Liver (tissue), 8 donors: ENCODE measurements at regions not wholly inside any gene's neighbourhood (a gene's known extent, or its start where the extent isn't known, plus 50 kb on each side); places are given as distances from the start of the nearest gene placed in this dataset.

Source experiments
- DNase-seq: peaks from one replicate; pipeline ENCODE4 v3.0.0-alpha.2; 2017; ENCODE audit warnings: low spot score
- H3K27ac ChIP-seq, 2 donors: one replicate each; pipeline ENCODE4 v1.7.0; 2013; ENCODE audit warnings: inconsistent platforms in 2 of 2, low read length in 2 of 2, control low read depth in 1 of 2, low read depth in 1 of 2, mild to moderate bottlenecking in 1 of 2
- H3K27me3 ChIP-seq, 4 donors: one replicate each; pipeline versions ENCODE4 v1.6.1 to v1.7.0; 2013; ENCODE audit warnings: low read length in 3 of 4, inconsistent platforms in 1 of 4, mild to moderate bottlenecking in 1 of 4, moderate library complexity in 1 of 4; ENCODE audit not compliant: control insufficient read depth in 4 of 4, insufficient read depth in 4 of 4
- H3K36me3 ChIP-seq, 4 donors: one replicate each; pipeline versions ENCODE4 v1.6.1 to v1.7.0; 2013; ENCODE audit warnings: low read length in 3 of 4, mild to moderate bottlenecking in 3 of 4, low read depth in 1 of 4, moderate library complexity in 1 of 4; ENCODE audit not compliant: control insufficient read depth in 4 of 4, insufficient read depth in 3 of 4
- H3K4me1 ChIP-seq, 4 donors: one replicate each; pipeline versions ENCODE4 v1.6.1 to v1.7.0; 2013; ENCODE audit warnings: low read length in 3 of 4, mild to moderate bottlenecking in 3 of 4, moderate library complexity in 1 of 4; ENCODE audit not compliant: control insufficient read depth in 4 of 4, insufficient read depth in 4 of 4
- H3K4me3 ChIP-seq, 3 donors: one replicate each; pipeline versions ENCODE4 v1.6.1 to v1.7.0; 2013; ENCODE audit warnings: low read length in 3 of 3, control low read depth in 1 of 3, low read depth in 1 of 3, mild to moderate bottlenecking in 1 of 3
- H3K9ac ChIP-seq, 2 donors: one replicate each; pipeline ENCODE4 v1.7.0; 2013; ENCODE audit warnings: low read length in 2 of 2, mild to moderate bottlenecking in 2 of 2, moderate library complexity in 2 of 2, control low read depth in 1 of 2, low read depth in 1 of 2
- H3K9me3 ChIP-seq, 4 donors: one replicate each; pipeline versions ENCODE4 v1.6.1 to v1.7.0; 2013; ENCODE audit warnings: low read length in 3 of 4; ENCODE audit not compliant: control insufficient read depth in 4 of 4
- ATF3 ChIP-seq: IDR thresholded peaks from 2 replicates; pipeline ENCODE4 v1.6.1; 2016; ENCODE audit warnings: antibody characterized with exemption
- EGR1 ChIP-seq, 2 donors: IDR thresholded peaks; 2 replicates each; pipeline ENCODE4 v1.6.1; 2016 to 2018; ENCODE audit warnings: antibody characterized with exemption in 2 of 2, low read depth in 2 of 2
- FOXA1 ChIP-seq: IDR thresholded peaks from 2 replicates; pipeline ENCODE4 v1.6.1; 2016; ENCODE audit warnings: antibody characterized with exemption
- FOXA2 ChIP-seq: IDR thresholded peaks from 2 replicates; pipeline ENCODE4 v1.6.1; 2016; ENCODE audit warnings: antibody characterized with exemption
- GABPA ChIP-seq, 2 donors: IDR thresholded peaks in 1 of 2; conservative IDR thresholded peaks in 1 of 2; 2 replicates each; pipeline ENCODE4 v1.6.1; 2016; ENCODE audit warnings: antibody characterized with exemption in 2 of 2, mild to moderate bottlenecking in 1 of 2, moderate library complexity in 1 of 2
- HNF4A ChIP-seq, 2 donors: conservative IDR thresholded peaks; 2 replicates each; pipeline ENCODE4 v1.6.1; 2016; ENCODE audit warnings: antibody characterized with exemption in 2 of 2, mild to moderate bottlenecking in 2 of 2
- HNF4G ChIP-seq: IDR thresholded peaks from 2 replicates; pipeline ENCODE4 v1.6.1; 2016; ENCODE audit warnings: antibody characterized with exemption
- JUND ChIP-seq, 2 donors: IDR thresholded peaks; 2 replicates each; pipeline ENCODE4 v1.6.1; 2016; ENCODE audit warnings: antibody characterized with exemption in 2 of 2
- MAX ChIP-seq: IDR thresholded peaks from 2 replicates; pipeline ENCODE4 v1.6.1; 2016; ENCODE audit warnings: antibody characterized with exemption
- NR2F2 ChIP-seq: IDR thresholded peaks from 2 replicates; pipeline ENCODE4 v1.6.1; 2016; ENCODE audit warnings: antibody characterized with exemption
- RAD21 ChIP-seq, 2 donors: IDR thresholded peaks; 2 replicates each; pipeline ENCODE4 v1.6.1; 2016; ENCODE audit warnings: antibody characterized with exemption in 2 of 2, mild to moderate bottlenecking in 2 of 2
- RXRA ChIP-seq, 2 donors: IDR thresholded peaks; 2 replicates each; pipeline ENCODE4 v1.6.1; 2017 to 2018; ENCODE audit warnings: antibody characterized with exemption in 2 of 2, mild to moderate bottlenecking in 1 of 2
- SP1 ChIP-seq: IDR thresholded peaks from 2 replicates; pipeline ENCODE4 v1.6.1; 2018; ENCODE audit warnings: antibody characterized with exemption, mild to moderate bottlenecking
- TAF1 ChIP-seq: conservative IDR thresholded peaks from 2 replicates; pipeline ENCODE4 v1.6.1; 2016; ENCODE audit warnings: antibody characterized with exemption, mild to moderate bottlenecking
- YY1 ChIP-seq: IDR thresholded peaks from 2 replicates; pipeline ENCODE4 v1.6.1; 2016; ENCODE audit warnings: antibody characterized with exemption, mild to moderate bottlenecking
- WGBS: extraction: QIAGEN DNeasy Blood & Tissue Kit; methylation state at CpG from one replicate; pipeline ENCODE4 v1.1.7; 2013; 5-methylcytosine and 5-hydroxymethylcytosine counted together
- TF ChIP-seq, protein P1 (sequence below): IDR thresholded peaks from 2 replicates; pipeline ENCODE4 v1.6.1; 2016; ENCODE audit warnings: antibody characterized with exemption
- TF ChIP-seq, protein P2 (sequence below): IDR thresholded peaks from 2 replicates; pipeline ENCODE4 v1.6.1; 2016; ENCODE audit warnings: antibody characterized with exemption, mild to moderate bottlenecking
- TF ChIP-seq, protein P3 (sequence below): fragments of 150-350 bp; IDR thresholded peaks from 2 replicates; pipeline ENCODE4 v1.5.1; 2017; ENCODE audit warnings: improper control_type of control experiment, low read depth, low read length; ENCODE audit not compliant: missing input control
- donor health status: healthy.
- donor health status: healthy.
- donor health status: healthy.
- donor health status: healthy.
- donor health status: healthy.

GRCh38 chr15:26298659-26299170 lies 435.6 kb upstream of the ATP10A start:
- Histone ChIP-seq H3K4me1 (no peaks in the 10 kb centered on the region), H3K9ac (no peak overlapping the region), H3K27ac (no peak overlapping the region), H3K36me3 (no peaks in the 10 kb centered on the region), H3K27me3 (no peaks in the 10 kb centered on the region), H3K9me3 (no peaks in the 10 kb centered on the region), H3K4me3 (no peak overlapping the region)
- DNase-seq: no peak
- 73% methylated on average over 10 of the region's 10 CpGs for WGBS
- no peak for TF ChIP-seq RAD21 (IDR thresholded peaks at IDR 0.05)
- TF ChIP-seq RXRA (IDR thresholded peaks at IDR 0.05): no peak
- no peak for TF ChIP-seq ATF3
- TF ChIP-seq FOXA1: no peak
- TF ChIP-seq YY1: no peak
- TF ChIP-seq FOXA2: no peak
- no peak for TF ChIP-seq HNF4A (conservative IDR thresholded peaks at IDR 0.05)
- TF ChIP-seq MAX: no peak

- no peaks in the 10 kb centered on the region for H3K9me3 ChIP-seq
- no peak for TF ChIP-seq NR2F2
- TF ChIP-seq HNF4G: no peak
- TF ChIP-seq, protein P1, sequence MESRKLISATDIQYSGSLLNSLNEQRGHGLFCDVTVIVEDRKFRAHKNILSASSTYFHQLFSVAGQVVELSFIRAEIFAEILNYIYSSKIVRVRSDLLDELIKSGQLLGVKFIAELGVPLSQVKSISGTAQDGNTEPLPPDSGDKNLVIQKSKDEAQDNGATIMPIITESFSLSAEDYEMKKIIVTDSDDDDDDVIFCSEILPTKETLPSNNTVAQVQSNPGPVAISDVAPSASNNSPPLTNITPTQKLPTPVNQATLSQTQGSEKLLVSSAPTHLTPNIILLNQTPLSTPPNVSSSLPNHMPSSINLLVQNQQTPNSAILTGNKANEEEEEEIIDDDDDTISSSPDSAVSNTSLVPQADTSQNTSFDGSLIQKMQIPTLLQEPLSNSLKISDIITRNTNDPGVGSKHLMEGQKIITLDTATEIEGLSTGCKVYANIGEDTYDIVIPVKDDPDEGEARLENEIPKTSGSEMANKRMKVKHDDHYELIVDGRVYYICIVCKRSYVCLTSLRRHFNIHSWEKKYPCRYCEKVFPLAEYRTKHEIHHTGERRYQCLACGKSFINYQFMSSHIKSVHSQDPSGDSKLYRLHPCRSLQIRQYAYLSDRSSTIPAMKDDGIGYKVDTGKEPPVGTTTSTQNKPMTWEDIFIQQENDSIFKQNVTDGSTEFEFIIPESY: no peak
- TF ChIP-seq RAD21 (IDR thresholded peaks at IDR 0.05): no peak
- no peak for TF ChIP-seq RXRA (IDR thresholded peaks at IDR 0.05)
- TF ChIP-seq MAX: no peak
- no peak for TF ChIP-seq SP1
- no peak for TF ChIP-seq JUND (IDR thresholded peaks at IDR 0.05)
- no peak for TF ChIP-seq FOXA1
- TF ChIP-seq TAF1: no peak
- TF ChIP-seq EGR1 (IDR thresholded peaks at IDR 0.05; ENCODE audit: low read depth in 2 of 2): no peak
- no peak for TF ChIP-seq YY1
- no peak for TF ChIP-seq GABPA (IDR thresholded peaks at IDR 0.05 in 1 of 2, conservative IDR thresholded peaks at IDR 0.05 in 1 of 2)
- TF ChIP-seq, protein P2, sequence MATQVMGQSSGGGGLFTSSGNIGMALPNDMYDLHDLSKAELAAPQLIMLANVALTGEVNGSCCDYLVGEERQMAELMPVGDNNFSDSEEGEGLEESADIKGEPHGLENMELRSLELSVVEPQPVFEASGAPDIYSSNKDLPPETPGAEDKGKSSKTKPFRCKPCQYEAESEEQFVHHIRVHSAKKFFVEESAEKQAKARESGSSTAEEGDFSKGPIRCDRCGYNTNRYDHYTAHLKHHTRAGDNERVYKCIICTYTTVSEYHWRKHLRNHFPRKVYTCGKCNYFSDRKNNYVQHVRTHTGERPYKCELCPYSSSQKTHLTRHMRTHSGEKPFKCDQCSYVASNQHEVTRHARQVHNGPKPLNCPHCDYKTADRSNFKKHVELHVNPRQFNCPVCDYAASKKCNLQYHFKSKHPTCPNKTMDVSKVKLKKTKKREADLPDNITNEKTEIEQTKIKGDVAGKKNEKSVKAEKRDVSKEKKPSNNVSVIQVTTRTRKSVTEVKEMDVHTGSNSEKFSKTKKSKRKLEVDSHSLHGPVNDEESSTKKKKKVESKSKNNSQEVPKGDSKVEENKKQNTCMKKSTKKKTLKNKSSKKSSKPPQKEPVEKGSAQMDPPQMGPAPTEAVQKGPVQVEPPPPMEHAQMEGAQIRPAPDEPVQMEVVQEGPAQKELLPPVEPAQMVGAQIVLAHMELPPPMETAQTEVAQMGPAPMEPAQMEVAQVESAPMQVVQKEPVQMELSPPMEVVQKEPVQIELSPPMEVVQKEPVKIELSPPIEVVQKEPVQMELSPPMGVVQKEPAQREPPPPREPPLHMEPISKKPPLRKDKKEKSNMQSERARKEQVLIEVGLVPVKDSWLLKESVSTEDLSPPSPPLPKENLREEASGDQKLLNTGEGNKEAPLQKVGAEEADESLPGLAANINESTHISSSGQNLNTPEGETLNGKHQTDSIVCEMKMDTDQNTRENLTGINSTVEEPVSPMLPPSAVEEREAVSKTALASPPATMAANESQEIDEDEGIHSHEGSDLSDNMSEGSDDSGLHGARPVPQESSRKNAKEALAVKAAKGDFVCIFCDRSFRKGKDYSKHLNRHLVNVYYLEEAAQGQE: no peak
- TF ChIP-seq FOXA2: no peak
- TF ChIP-seq, protein P3, sequence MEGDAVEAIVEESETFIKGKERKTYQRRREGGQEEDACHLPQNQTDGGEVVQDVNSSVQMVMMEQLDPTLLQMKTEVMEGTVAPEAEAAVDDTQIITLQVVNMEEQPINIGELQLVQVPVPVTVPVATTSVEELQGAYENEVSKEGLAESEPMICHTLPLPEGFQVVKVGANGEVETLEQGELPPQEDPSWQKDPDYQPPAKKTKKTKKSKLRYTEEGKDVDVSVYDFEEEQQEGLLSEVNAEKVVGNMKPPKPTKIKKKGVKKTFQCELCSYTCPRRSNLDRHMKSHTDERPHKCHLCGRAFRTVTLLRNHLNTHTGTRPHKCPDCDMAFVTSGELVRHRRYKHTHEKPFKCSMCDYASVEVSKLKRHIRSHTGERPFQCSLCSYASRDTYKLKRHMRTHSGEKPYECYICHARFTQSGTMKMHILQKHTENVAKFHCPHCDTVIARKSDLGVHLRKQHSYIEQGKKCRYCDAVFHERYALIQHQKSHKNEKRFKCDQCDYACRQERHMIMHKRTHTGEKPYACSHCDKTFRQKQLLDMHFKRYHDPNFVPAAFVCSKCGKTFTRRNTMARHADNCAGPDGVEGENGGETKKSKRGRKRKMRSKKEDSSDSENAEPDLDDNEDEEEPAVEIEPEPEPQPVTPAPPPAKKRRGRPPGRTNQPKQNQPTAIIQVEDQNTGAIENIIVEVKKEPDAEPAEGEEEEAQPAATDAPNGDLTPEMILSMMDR: no peak
- no peak for TF ChIP-seq HNF4A (conservative IDR thresholded peaks at IDR 0.05)
- TF ChIP-seq ATF3: no peak
- no peak overlapping the region for H3K9ac ChIP-seq
- H3K27ac ChIP-seq: no peak overlapping the region
- H3K4me1 ChIP-seq: no peaks in the 10 kb centered on the region
- WGBS: 90% methylated on average over 38 of the region's 38 CpGs
- H3K27me3 ChIP-seq: no peaks in the 10 kb centered on the region
- no peak overlapping the region for H3K4me3 ChIP-seq
- H3K36me3 ChIP-seq: no peaks in the 10 kb centered on the region
- no peak for DNase-seq
These were observed 435.0 kb upstream of the ATP10A start for GRCh38 chr15:26298010-26298658.
